Embryonic facial prominence (tissue), 1 donor: ENCODE measurements at regions not wholly inside any gene's neighbourhood (a gene's known extent, or its start where the extent isn't known, plus 50 kb on each side); places are given as distances from the start of the nearest gene placed in this dataset.
"Not testable (repeated sequence)": the region's sequence is repeated elsewhere in the genome, so short reads cannot be mapped to it uniquely, and the experiment has no call there.

Source experiments
- DNase-seq: peaks from one replicate; pipeline ENCODE4 v3.0.0-alpha.2; 2016; ENCODE audit errors: extremely low spot score

DNA sequence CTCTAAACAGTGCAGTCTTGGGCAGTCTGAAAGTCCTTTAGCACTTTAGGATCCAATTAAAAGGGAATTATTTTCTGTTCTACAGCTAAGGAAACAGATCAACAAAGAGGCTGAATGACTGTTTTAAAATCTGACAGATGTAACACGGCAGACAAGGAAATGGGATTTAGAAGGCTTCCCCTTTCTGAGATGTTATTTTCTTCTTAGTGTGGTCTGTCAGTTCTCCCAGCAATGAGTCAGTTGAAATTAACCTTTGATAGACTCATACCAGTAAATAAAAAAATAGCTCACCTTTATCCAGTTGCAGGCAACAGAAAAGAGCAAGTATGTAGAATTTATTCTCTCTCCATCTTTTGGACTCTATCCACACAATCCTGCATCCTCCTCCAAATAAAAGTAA, 98.1 kb downstream of the NEDD1 start:
- DNase-seq, result no peak

DNA sequence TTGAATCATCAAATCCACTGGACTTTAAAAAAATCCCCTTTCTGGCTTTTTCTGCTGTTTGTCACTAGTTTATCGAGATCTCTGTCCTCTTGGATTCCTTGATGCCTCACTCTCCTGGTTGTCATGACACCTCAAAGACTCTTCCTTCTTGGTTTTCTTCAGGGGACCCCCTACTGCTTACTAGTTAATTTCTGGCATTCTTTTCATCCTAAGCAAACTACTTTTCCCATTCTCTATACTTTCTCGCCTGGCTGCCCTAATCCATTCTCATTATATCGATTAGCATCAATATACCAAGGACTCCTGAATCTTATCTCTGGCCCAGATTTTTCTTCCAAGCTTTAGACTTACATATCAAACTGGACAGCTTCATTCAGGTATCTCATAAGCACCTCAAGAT, 98.6 kb downstream of the NEDD1 start:
- no peak for DNase-seq

DNA sequence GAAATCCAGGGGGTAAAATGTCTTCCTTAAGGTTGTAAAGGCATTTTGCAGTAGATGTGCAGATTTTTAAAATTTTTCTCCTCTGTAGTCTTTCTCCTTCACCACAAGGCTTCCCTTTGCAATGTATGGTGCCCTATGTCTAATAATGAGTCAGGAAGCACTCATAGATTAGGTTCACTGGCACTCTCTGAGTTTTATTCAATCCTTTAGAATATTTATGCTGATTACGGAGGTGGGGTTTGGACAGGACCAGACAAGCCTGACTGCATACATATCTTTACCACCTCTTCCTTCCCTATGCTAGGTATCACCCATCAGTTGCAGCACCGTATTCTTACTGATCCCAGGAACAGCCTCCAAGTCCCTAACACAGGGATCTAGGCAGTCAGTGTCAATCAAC, 99.5 kb downstream of the NEDD1 start:
- no peak for DNase-seq

DNA sequence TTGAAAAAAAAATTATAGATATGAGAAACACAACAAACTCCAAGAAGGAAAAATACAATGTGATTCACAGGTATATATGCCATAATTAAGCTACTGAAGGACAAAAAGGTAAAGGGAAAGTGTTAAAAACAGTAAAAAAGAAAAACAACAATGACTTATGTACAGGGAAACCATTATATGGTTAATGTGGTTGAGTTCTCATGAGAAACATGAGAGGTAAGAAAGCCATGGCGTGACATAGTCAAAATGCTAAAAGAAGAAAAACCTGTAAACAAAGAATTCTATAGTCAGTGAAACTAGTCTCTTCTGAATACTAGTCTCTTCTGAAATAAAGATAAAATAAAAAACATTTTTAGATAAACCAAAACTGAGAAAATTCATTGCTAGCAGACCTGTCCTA, 109.1 kb downstream of the NEDD1 start:
- DNase-seq, result no peak

DNA sequence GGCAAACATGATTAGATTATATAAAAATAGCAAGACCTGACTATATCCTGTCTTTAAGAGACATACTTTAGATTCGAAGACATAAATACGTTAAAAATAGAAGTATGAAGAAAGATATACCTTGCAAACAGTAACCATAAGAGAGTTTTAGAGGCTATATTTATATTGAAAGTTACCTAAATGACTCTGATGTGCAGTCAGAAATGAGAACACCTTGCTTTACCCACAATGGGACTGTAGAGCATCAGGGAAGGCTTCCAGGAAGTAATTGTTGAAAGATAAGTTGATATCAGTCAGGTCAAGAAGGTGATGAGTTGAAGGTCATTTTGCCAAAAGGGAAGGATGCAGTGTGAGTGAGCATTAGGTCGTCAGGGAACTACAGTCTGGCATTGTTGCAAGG, 110.2 kb downstream of the NEDD1 start:
- no peak for DNase-seq

DNA sequence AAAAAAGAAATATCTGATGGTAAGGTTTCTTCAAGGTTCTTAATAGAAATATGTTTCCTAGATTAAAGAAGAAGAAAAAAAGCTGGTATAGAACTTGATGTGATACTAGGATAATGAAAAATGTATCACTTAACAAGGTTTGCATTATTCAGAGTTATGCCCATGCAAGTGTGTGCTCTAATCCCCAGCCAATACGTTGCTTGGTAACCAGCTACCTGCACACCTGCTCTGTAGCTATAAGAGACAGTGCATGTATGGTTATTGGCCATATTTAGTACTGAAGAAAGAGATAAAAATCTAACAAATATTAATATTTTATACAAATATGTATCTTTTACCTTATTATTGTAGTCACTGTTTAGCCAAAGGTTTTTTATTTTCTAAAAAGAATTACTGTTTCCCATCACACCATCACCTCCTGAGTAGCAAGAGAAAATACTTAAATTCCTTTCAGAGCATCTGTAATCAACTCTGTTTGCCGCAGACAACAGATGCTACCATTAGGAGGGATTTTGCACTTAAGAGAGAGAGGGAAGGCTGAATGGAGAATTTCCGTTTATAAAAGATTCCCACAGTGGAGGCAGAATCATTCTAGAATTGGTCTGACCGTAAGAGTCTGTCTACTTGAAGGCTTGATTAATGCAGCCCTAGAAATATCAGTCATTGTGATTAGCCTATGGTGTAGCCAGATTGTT, 115.6 kb downstream of the NEDD1 start:
- no peak for DNase-seq

DNA sequence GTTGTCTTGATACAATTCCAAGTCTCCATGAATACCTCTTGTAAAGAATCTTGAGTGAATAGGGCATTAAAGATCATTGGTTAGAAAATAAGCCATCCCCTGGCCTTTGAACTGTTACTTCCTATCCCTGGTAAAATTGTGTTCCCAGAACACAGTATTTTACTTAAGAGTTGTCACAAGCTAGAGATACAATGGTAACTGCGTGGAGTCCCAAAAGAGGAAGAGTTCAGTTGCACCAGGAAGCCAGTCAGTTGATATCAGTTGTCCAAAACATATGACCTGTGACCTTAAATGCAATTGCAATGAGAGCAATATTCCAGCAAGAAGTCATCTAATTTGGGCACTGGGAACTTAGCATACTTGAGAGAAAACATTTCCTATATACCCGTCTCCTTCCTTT, 117.3 kb downstream of the NEDD1 start:
- DNase-seq, result no peak

DNA sequence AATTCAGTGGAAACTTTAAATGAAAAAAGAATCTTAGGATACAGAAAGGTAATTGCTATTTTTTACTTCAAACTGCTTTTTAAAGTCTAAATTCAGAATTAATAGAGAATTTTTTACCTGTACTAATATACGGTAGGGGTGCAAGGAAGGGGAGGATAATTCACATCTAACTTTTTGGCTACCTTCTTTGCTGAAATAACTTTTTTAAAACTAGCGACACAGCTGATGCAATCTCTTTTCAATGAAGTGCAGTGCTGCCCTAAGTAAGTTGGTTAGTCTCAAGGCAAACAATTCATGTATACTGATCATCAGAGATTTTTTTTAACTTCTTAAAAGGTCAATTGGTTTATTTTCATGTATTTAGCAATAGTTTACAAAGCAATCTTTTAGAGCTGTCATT, 119.8 kb downstream of the NEDD1 start:
- no peak for DNase-seq

DNA sequence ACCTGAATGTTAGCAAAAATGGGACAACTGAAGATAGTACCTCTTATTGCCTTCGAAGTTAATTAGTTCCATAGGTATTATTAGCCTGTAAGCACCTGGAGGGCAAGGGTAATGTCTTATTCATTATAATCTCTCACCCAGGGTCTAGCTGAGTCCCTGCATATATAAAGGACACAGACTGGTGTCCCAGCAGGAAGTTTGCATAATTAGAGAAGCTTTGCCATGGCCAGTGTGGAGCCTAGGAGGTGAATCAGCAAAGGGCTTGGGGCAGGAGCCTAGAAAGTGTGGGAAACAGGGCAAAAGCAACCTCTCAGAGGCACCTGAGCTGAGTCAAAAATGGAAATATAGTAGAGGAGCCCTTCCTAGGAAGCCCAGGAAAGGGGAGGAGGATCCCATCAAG, 120.4 kb downstream of the NEDD1 start:
- DNase-seq, result no peak

DNA sequence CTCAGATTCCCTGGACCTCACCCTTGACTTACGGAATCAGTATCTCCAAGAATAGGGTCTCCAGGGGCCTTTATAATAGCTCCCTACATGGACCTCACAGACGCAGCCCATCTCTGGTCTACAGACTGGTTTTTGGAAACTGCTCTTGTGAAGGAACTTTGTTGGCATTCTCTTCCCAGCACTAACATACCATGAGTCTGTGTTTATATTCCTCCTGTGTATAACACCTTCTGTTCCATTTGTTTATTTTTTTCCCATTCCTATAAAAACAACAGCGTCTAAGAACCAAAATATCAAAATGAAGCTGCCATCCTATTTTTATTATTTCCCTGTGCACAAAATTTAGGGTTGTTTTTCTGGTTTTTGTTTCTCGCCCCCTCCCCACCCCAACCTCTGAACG, 131.1 kb downstream of the NEDD1 start:
- DNase-seq, result no peak

DNA sequence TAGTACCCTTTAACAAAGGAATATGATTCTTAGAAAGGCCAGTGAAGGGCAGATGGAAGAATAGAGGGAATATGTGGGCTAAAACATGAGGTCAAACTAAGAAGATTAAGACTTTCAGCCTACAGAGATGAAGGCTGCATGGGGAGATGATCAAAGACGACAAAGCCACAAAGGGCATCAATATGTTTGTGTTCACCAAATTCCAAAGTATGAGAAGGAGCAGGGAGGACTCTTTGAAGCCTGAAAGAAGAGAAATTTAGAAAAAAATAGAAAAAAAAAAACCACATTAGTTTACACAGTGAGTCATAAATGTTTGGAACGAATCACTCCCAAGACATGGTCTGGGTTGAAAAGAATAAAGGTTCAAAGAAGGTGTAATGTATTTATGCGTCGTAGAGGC, 131.8 kb downstream of the NEDD1 start:
- DNase-seq, result no peak

DNA sequence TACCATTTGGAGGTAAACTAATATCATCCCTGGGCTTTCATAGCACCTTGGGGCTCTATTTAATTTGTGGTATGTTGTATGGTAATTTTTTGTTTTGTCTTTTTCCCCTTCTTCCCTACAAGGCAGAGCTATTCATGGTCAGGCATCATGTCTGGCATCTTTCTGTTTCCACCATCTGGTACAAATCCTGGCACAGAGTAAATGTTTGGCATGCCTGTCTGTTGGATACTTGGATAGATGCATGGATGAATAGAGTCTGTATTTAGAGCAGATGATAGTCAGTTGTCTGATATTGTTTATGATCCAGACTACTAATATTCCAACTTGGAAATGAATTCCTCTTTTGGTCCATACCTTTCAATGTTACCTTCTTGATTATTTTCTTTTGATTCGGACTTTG, 139.8 kb downstream of the NEDD1 start:
- DNase-seq, result no peak

DNA sequence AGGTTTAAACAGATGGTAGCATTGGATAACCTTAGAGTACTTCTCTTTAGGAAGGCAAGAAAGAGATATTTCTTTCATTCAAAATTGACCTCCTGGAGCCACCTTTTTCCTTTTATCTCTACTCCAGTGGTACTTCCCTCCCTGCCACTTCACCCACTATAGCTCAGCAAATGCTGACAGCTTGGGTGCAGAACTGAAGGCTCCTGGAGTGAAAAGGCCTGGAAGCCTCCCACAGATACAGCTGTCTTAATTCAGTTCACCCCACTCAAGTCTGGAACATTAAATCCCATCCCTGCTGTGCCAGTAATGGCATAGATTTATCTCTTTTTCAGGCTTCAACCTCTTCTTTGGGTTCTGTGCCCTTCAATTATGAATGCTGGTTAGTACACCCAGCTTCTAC, 140.3 kb downstream of the NEDD1 start:
- no peak for DNase-seq

DNA sequence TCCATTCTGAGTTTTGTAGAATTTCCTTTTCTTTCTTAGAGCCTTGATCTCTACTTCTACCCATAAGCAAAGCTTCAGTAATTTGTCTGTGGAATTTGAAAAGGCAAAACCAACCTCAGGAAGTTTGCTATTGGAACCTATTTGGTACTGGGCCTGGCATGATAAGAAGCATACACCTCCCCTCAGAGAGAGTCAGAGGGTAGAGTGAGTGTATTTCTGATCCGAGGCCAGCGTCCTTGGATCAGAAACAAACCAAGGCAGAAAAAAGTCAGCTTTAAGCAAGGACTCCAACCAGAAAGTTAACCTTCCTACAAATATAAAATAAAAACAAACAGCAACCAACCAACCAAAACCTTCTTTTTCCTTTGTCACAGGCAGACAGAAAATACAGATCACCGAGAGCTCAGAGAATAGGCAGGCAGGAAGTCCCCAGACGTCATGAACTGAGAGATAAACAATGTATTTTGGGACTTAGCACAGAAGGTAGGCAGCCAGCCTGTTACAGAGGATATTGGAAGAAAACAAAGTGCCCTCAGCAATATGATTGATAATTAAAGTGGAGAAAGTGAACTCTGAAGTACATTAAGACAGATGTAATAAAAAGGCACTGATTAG, 141.5 kb downstream of the NEDD1 start:
- no peak for DNase-seq

DNA sequence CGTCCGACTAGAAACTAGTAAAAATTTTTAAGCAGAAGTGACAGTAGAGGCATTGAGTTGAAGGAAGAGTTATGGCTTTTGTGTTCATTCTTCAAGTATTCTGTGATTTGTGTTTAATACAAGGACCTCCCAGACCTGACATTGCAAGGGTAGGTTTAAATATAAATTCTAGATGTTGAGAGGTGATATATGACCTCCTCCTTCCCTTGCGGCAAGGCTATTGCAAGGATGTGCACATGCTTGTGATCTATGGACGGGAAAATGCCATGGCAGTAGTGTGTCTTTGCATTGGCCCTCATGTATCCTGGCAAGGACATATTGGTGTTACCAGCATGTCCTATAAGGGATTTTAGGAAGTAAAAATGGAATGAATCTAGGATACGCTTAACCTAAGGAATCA, 143.5 kb downstream of the NEDD1 start:
- DNase-seq, result no peak

DNA sequence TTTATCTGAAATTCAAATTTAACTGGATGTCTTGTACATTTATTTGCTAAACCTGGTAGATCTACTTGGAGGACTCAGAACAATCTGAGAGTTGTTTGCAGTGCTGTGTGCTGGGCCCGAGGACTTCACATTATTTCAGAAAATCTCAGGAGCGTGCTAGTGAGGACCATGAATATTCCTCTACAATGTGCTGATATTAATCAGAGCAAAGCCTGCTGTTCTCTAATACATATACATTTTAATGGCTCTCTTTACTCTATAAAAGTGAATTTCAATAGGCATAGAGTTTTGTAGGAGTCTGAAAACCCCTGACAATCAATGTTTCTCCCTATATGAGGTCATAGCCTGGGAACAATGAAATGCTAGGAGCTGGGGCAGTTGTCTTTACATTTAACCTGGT, 144.3 kb downstream of the NEDD1 start:
- no peak for DNase-seq

DNA sequence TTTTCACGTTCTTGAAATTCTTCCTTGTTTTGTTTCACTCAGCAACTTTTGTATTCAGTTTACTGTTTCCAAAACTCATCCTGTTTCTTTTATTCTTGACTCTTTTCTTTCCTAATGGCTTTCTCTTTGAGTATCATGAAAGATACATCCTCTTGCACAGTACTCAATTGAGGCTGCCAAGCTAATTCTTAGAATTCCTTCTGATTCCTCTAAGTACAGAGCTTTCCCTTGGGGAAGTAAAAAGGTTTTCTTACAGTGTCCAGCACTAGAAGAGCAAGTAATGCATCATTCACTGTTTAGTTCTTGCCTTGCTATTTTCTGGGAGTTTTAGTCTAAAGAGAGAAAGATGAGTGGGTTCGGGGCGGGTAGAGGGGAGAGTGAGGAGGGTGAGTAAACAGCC, 154.1 kb downstream of the NEDD1 start:
- no peak for DNase-seq

DNA sequence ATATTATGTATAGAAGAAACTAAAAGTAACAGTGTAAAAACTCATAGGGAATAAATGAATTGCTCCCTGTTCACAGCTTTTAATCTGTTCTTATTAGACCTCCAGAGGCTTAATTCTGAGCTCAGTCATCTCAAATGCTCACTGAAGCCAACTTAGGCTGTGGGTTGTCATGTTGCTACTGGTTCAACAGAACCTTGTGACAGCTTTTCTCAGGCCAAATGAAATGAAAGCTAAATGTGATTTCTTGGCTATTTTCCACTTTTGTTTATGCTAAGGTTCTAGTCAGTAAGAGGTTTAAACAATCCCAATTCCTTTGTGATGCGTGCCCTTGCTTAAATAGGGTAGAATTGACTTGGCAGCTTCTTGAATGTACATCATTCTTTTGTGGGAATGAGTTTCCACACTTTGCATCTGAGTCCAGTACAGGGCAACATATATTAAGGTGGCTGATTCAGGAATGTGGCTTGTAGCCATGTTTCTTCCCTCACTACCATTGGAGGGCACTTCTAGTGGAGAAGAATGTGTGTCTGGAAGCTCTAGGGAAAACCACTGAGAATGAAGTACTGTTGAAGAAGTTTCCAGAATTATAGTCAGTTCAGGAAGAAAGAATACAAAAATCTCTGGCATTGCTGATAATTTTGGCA, 156.4 kb downstream of the NEDD1 start:
- DNase-seq, result no peak

DNA sequence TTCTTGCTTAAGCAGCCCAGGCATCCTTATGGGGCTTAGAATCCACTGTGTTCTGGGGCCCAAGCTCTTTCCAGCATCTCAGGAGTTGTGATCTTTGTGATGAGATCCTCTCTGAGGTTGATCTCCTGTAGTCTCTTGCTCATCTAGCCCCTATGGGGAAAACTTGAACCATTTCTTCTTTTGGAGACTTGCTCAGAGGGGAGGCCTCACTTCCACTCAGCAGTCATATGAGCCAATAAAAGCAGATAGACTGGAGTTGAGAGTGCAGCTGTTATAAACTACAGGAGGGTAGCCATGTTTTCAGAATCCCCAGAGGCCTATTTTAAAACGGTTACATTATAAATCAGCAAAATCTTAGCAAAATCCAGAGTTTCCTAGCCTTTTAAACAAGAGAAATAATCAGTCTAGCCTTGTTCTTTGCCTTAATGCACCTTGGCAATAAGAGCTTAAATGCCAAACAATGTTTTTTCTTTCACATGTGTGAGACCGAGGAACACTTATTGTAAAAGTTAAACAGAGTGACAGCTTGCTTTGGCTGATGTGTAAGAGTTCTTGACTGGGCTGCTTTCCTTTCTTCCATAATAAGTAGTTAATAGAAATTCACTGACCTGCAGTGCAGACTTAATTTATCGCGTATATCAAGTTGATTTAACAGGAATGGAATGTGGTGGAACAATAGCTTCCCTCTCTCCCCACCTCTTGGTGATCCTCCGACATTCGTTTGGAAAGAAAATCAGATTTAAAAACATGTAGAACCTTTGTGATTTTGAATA, 168.3 kb downstream of the NEDD1 start:
- peak; percentile 6 for DNase-seq

DNA sequence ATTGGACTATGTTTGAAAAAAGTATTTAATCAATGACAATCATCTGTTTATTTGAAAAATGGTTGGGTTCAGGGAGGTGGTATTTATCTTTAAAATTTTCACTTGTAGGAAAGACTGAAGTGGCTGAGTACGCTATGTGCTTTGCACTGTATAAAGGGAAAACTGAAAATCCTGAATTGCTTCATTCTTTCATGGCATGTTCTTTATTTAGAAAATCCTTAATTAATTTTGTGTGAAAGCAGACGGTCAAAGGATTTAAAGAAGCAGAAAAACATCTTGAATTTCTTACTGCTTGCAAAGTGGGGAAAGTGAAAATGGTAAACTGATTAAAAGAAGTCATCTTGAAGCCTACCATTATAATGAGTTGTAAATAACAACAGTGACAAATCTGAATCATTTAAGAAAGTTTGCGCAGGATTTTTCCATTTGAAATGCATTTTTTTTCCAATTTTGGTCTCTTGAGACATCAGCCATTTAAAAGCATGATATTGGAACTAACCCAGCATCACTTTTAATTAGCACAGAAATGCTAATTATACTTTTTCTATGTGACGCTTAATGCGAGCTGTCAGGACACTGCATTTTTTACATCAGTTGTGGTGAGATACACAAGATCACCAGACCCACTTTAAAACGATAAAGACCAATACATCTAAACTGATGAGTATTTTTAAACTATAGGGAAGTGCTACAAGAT, 169.0 kb downstream of the NEDD1 start:
- no peak for DNase-seq

DNA sequence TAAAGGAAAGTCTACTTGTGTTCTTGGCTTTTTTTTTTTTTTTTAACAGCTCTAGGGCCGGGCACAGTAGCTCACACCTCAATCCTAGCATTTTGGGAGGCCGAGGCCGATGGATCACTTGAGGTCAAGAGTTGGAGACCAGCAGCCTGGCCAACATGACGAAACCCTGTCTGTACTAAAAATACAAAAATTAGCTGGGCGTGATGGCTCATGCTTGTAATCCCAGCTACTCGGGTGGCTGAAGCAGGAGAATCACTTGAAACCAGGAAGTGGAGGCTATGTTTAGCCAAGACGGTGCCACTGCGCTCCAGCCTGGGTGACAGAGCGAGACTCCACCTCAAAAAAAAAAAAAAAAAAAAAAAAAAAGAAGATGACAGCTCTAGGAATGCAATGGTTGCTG, 169.9 kb downstream of the NEDD1 start:
- not testable (repeated sequence) for DNase-seq

DNA sequence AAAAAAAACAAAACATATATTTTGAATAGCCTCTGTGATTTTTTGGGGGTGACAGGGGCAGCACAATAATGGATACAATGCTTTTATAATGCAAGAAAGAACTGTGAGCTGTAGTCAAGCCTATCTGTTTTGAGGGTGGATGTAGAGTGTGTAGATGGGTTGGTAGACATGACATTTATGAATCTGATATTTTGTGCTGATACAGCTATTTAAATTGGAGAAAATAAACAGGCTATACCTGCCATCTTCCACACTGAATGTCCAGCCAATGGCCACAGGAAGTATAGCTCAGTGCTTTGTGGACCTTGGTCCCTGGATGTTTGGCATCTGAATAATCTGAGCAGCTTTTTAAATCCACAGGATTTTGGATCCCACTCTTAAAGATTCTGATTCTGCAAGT, 175.0 kb downstream of the NEDD1 start:
- DNase-seq, result no peak
